Common myeloid progenitor, CD34-positive (primary cell): ENCODE measurements at regions not wholly inside any gene's neighbourhood (a gene's known extent, or its start where the extent isn't known, plus 50 kb on each side); places are given as distances from the start of the nearest gene placed in this dataset.
"Not testable (repeated sequence)": the region's sequence is repeated elsewhere in the genome, so short reads cannot be mapped to it uniquely, and the experiment has no call there.

Source experiments
- CTCF ChIA-PET: fragments of 350-600 bp; sonication (Branson Sonifier 250); formaldehyde crosslinking; loops from one replicate; lab custom pipeline; 2021; ENCODE audit warnings: antibody characterized with exemption; lab: Charles Lee
- POLR2A ChIA-PET: fragments of 350-600 bp; sonication (Branson Sonifier 250); formaldehyde crosslinking; loops from one replicate; lab custom pipeline; 2021; ENCODE audit warnings: antibody characterized with exemption; lab: Charles Lee
- DNase-seq, 3 donors: peaks; one replicate each; pipeline versions ENCODE4 v3.0.0 to v3.0.0-alpha.2; 2013
- H3K27ac ChIP-seq, 2 experiments: 1 replicate in 1 of 2; 2 replicates in 1 of 2; pipeline ENCODE4 v1.7.0; 2013; ENCODE audit warnings: inconsistent platforms in 2 of 2, low read length in 2 of 2, mild to moderate bottlenecking in 2 of 2, low read depth in 1 of 2, moderate library complexity in 1 of 2; ENCODE audit not compliant: severe bottlenecking in 2 of 2, insufficient read depth in 1 of 2, poor library complexity in 1 of 2
- H3K27me3 ChIP-seq, 5 experiments: replicated peaks in 2 of 5; 1 replicate in 3 of 5; 2 replicates in 2 of 5; pipeline versions ENCODE4 v1.6.1 to v1.7.0; 2013; ENCODE audit warnings: low read length in 4 of 5, mild to moderate bottlenecking in 2 of 5, moderate library complexity in 2 of 5, inconsistent platforms in 1 of 5; ENCODE audit not compliant: insufficient read depth in 5 of 5, control insufficient read depth in 4 of 5
- H3K36me3 ChIP-seq, 4 experiments: 1 replicate in 2 of 4; 2 replicates in 2 of 4; pipeline versions ENCODE4 v1.6.1 to v1.7.0; 2013; ENCODE audit warnings: low read length in 3 of 4, control low read depth in 1 of 4, mild to moderate bottlenecking in 1 of 4; ENCODE audit not compliant: control insufficient read depth in 4 of 4, insufficient read depth in 4 of 4
- H3K4me1 ChIP-seq, 4 experiments: 1 replicate in 3 of 4; 2 replicates in 1 of 4; pipeline versions ENCODE4 v1.6.1 to v1.7.1; 2013; ENCODE audit warnings: low read length in 3 of 4, mild to moderate bottlenecking in 3 of 4, control low read depth in 1 of 4, inconsistent platforms in 1 of 4, moderate library complexity in 1 of 4; ENCODE audit not compliant: control insufficient read depth in 4 of 4, insufficient read depth in 4 of 4; ENCODE audit errors: control extremely low read depth in 1 of 4
- H3K4me3 ChIP-seq, 7 experiments: 1 replicate in 4 of 7; 2 replicates in 3 of 7; pipeline versions ENCODE4 v1.5.1 to v1.7.0; 2013; ENCODE audit warnings: mild to moderate bottlenecking in 7 of 7, low read length in 6 of 7, moderate library complexity in 6 of 7, inconsistent platforms in 2 of 7, low read depth in 2 of 7, control low read depth in 1 of 7; ENCODE audit not compliant: insufficient read depth in 4 of 7, control insufficient read depth in 1 of 7; ENCODE audit errors: extremely low read depth in 1 of 7
- H3K9me3 ChIP-seq, 5 experiments: 1 replicate in 4 of 5; 2 replicates in 1 of 5; pipeline versions ENCODE4 v1.6.1 to v1.7.1; 2013; ENCODE audit warnings: low read length in 4 of 5, mild to moderate bottlenecking in 2 of 5, inconsistent platforms in 1 of 5, low read depth in 1 of 5, moderate library complexity in 1 of 5; ENCODE audit not compliant: control insufficient read depth in 4 of 5, insufficient read depth in 2 of 5; ENCODE audit errors: control extremely low read depth in 1 of 5
- WGBS: methylation state at CpG from one replicate; pipeline ENCODE4 v1.1.5; 2013; ENCODE audit not compliant: insufficient coverage; 5-methylcytosine and 5-hydroxymethylcytosine counted together

DNA sequence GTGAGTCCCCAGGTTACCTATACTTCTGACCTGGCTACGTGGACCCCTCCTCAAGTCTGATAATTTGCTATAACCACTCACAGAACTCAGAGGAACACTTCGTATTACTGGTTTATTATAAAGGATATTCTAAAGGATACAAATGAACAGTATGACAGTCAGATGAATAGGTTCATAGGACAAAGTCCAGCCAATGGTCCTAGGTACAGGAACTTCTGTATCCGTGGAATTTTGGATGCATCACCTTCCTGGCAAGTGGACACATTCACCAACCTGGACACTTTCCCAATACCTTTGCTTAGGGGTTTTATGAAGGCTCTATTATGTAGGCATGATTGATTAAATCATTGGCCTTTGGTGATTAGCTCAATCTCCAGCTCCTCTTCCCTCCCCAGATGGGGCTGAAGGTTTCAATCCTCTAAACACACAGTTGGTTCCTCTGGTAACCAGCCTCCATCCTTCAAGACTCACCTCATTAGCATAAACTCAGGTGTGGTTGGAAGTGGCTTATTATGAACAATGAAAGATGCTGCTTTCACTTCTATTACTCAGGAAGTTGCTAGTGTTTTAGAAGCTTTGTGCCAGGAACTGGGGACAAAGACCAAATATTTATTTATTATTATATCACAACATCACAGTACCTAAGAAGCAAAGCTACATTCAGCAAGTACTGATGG lies 149.6 kb upstream of the ELL2 start:
- CTCF ChIA-PET: no interaction called here
- POLR2A ChIA-PET: no interaction called here
- Histone ChIP-seq H3K36me3 (no peaks in the 10 kb centered on the region), H3K4me1 (no peaks in the 10 kb centered on the region), H3K27me3 (no peaks in the 10 kb centered on the region), H3K27ac (no peak overlapping the region), H3K9me3 (no peaks in the 10 kb centered on the region), H3K4me3 (no peak overlapping the region)
- 100% methylated on average over 1 of the region's 3 CpGs for WGBS
- DNase-seq: no peak

GRCh38 chr5:96110300-96110699 lies 148.6 kb upstream of the ELL2 start:
- ChIA-PET CTCF (interaction anchor here (0.6 to 0.9 kb wide), 2 partner anchors 8 to 10 kb away, joined by 3 to 4 read pairs; no protein-coding TSS in a partner anchor), POLR2A (no interaction called here)
- DNase-seq: no peak
- Histone ChIP-seq H3K27me3 (no peaks in the 10 kb centered on the region), H3K9me3 (no peaks in the 10 kb centered on the region), H3K36me3 (no peaks in the 10 kb centered on the region), H3K4me3 (no peak overlapping the region), H3K27ac (no peak overlapping the region), H3K4me1 (no peaks in the 10 kb centered on the region)

- H3K36me3 ChIP-seq, CTCF ChIA-PET, H3K4me1 ChIP-seq, POLR2A ChIA-PET, H3K9me3 ChIP-seq, H3K4me3 ChIP-seq, H3K27ac ChIP-seq, H3K27me3 ChIP-seq, DNase-seq: not testable (repeated sequence)
- WGBS: 100% methylated on average over 3 of the region's 10 CpGs
These were observed 147.0 kb upstream of the ELL2 start for GRCh38 chr5:96108629-96109028.

DNA sequence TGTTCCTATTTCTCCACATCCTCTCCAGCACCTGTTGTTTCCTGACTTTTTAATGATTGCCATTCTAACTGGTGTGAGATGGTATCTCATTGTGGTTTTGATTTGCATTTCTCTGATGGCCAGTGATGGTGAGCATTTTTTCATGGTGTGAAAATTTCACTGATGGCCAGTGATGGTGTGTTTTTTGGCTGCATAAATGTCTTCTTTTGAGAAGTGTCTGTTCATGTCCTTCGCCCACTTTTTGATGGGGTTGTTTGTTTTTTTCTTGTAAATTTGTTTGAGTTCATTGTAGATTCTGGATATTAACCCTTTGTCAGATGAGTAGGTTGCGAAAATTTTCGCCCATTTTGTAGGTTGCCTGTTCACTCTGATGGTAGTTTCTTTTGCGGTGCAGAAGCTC lies 142.2 kb upstream of the ELL2 start:
- H3K27ac ChIP-seq, DNase-seq, H3K4me1 ChIP-seq, H3K36me3 ChIP-seq, H3K27me3 ChIP-seq, CTCF ChIA-PET, H3K4me3 ChIP-seq, H3K9me3 ChIP-seq, POLR2A ChIA-PET: not testable (repeated sequence)
- no CpG with 5 or more reads among the region's 4 CpGs for WGBS

DNA sequence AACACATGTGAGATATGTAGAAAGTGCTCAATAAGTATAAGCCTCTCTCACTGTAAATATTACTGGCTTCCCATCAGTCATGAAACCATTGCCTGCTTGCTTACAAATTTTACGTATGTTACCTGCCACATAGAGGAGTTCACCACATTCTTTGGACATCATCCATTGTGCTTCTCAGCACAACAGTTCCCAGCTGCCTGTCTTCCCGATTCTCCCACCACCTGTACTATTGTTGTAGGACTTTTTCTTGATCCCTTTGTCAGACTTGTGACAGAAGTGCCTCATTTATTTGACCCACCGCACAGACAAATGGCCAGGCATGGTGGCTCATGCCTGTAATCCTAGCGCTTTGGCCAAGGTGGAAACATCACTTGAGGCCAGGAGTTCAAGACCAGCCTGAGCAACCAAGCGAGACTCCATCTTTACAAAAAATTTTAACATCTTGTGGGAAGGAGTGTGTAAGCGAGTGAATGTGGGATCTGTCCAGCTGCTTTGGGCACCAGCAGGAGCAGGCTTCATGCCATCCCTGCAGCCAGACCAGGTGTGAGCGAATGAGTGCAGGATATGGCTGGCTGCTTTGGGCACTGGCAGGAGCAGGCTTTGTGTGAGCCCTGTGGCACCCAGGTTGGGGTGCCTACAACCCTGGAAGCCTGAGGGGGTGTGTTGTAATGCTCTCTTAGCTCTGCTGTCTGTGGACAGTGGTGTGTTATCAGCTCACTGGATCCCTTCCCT lies 139.9 kb upstream of the ELL2 start:
- no peak overlapping the region for H3K4me3 ChIP-seq
- ChIA-PET POLR2A (no interaction called here), CTCF (no interaction called here)
- no peaks in the 10 kb centered on the region for H3K4me1 ChIP-seq
- no peaks in the 10 kb centered on the region for H3K36me3 ChIP-seq
- WGBS: 96% methylated on average over 7 of the region's 7 CpGs
- no peaks in the 10 kb centered on the region for H3K27me3 ChIP-seq
- DNase-seq: no peak
- H3K9me3 ChIP-seq: no peaks in the 10 kb centered on the region
- H3K27ac ChIP-seq: no peak overlapping the region

DNA sequence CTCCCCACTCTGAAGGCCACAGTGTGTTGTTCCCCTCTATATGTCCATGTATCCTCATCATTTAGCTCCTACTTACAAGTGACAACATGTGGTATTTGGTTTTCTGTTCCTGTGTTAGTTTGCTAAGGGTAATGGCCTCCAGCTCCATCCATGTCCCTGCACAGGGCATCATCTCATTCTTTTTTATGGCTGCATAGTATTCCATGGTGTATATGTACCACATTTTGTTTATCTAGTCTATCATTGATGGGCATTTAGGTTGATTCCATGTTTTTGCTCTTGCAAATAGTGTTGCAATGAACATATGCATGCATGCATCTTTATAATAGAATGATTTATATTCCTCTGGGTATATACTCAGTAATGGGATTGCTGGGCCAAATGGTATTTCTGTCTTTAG lies 135.8 kb upstream of the ELL2 start:
- H3K36me3 ChIP-seq, H3K4me1 ChIP-seq, CTCF ChIA-PET, H3K9me3 ChIP-seq, H3K27ac ChIP-seq, H3K27me3 ChIP-seq, H3K4me3 ChIP-seq, DNase-seq: not testable (repeated sequence)
- POLR2A ChIA-PET: interaction anchor here (0.6 kb wide), 1 partner anchor 162 kb away, joined by 6 read pairs; no protein-coding TSS in a partner anchor

- no peak for DNase-seq
- no peaks in the 10 kb centered on the region for H3K4me1 ChIP-seq
- ChIA-PET CTCF (interaction anchor here (0.6 kb wide), 1 partner anchor 40 kb away, joined by 3 read pairs; no protein-coding TSS in a partner anchor), POLR2A (interaction anchor here (0.6 kb wide), 1 partner anchor 163 kb away, joined by 6 read pairs; no protein-coding TSS in a partner anchor)
- H3K27ac ChIP-seq: no peak overlapping the region
- no peaks in the 10 kb centered on the region for H3K36me3 ChIP-seq
- H3K27me3 ChIP-seq: no peaks in the 10 kb centered on the region
- H3K9me3 ChIP-seq: no peaks in the 10 kb centered on the region
- no peak overlapping the region for H3K4me3 ChIP-seq
- 100% methylated on average over 1 of the region's 2 CpGs for WGBS
These were observed 135.1 kb upstream of the ELL2 start for GRCh38 chr5:96096724-96097123.
